NT2/D1 (cell line): ENCODE measurements at regions not wholly inside any gene's neighbourhood (a gene's known extent, or its start where the extent isn't known, plus 50 kb on each side); places are given as distances from the start of the nearest gene placed in this dataset.

Experiments used
- DNase-seq: peaks from one replicate; pipeline ENCODE4 v3.0.0-alpha.2; 2011; ENCODE audit warnings: low read depth, low spot score
- H3K27me3 ChIP-seq: 2 replicates; pipeline ENCODE4 v1.6.0; 2011; ENCODE audit warnings: mild to moderate bottlenecking; ENCODE audit not compliant: insufficient read length, insufficient read depth
- H3K36me3 ChIP-seq: 2 replicates; pipeline ENCODE4 v1.6.1; 2011; ENCODE audit warnings: mild to moderate bottlenecking, low read length, mixed read lengths; ENCODE audit not compliant: insufficient read depth, insufficient read length
- H3K4me1 ChIP-seq: 2 replicates; pipeline ENCODE4 v1.5.1; 2011; ENCODE audit not compliant: insufficient read depth, insufficient read length
- H3K4me3 ChIP-seq: 2 replicates; pipeline ENCODE4 v1.5.1; 2011; ENCODE audit warnings: low read depth; ENCODE audit not compliant: insufficient read length
- H3K9ac ChIP-seq: 2 replicates; pipeline ENCODE4 v1.6.0; 2011; ENCODE audit warnings: low read depth; ENCODE audit not compliant: insufficient read length
- H3K9me3 ChIP-seq: 2 replicates; pipeline ENCODE4 v1.5.1; 2011; ENCODE audit warnings: mild to moderate bottlenecking, low read length; ENCODE audit not compliant: insufficient read depth
- SUZ12 ChIP-seq: IDR thresholded peaks from 2 replicates; pipeline ENCODE4 v1.6.1; 2011; ENCODE audit not compliant: insufficient read length, insufficient read depth; ENCODE audit errors: extremely low read depth
- YY1 ChIP-seq: IDR thresholded peaks from 2 replicates; pipeline ENCODE4 v1.6.1; 2011; ENCODE audit not compliant: insufficient read length, insufficient read depth
- ZNF274 ChIP-seq: IDR thresholded peaks from 2 replicates; pipeline ENCODE4 v1.6.1; 2011; ENCODE audit warnings: mild to moderate bottlenecking, low read depth, low read length

GRCh38 chr2:188919824-188920223, 54.3 kb upstream of the COL3A1 start:
- no peaks in the 10 kb centered on the region for H3K27me3 ChIP-seq
- no peak overlapping the region for H3K9ac ChIP-seq
- no peaks in the 10 kb centered on the region for H3K36me3 ChIP-seq
- H3K9me3 ChIP-seq = no peaks in the 10 kb centered on the region
- no peak overlapping the region for H3K4me3 ChIP-seq
- DNase-seq = no peak
- TF ChIP-seq ZNF274 (no peak), YY1 (no peak), SUZ12 (no peak)
- H3K4me1 ChIP-seq = no peaks in the 10 kb centered on the region

- Histone ChIP-seq H3K36me3 (no peaks in the 10 kb centered on the region), H3K9me3 (no peaks in the 10 kb centered on the region), H3K4me1 (no peaks in the 10 kb centered on the region), H3K9ac (no peak overlapping the region), H3K4me3 (no peak overlapping the region), H3K27me3 (no peaks in the 10 kb centered on the region)
- no peak for TF ChIP-seq ZNF274
- TF ChIP-seq SUZ12 = no peak
- no peak for TF ChIP-seq YY1
- no peak for DNase-seq
Observed at GRCh38 chr2:188922191-188922590, 52.0 kb upstream of the COL3A1 start.
